Activated CD8-positive, alpha-beta memory T cell treated with anti-CD3 and anti-CD28 coated beads, Interleukin-2, amount 10 ng/mL, durations not matched to agents 7 days and 5 days (primary cell): ENCODE measurements at regions not wholly inside any gene's neighbourhood (a gene's known extent, or its start where the extent isn't known, plus 50 kb on each side); places are given as distances from the start of the nearest gene placed in this dataset.
"Not testable (repeated sequence)": the region's sequence is repeated elsewhere in the genome, so short reads cannot be mapped to it uniquely, and the experiment has no call there.

Experiments used
- ATAC-seq: fragments of 150-1000 bp; cut with Tn5 transposase; one replicate; pipeline ENCODE4 v1.10.0; 2021; ENCODE audit warnings: moderate library complexity
- CTCF ChIA-PET: fragments of 350-600 bp; sonication (Branson Sonifier 250); formaldehyde crosslinking; loops from one replicate; lab custom pipeline; 2021; ENCODE audit warnings: antibody characterized with exemption; lab: Charles Lee
- DNase-seq: peaks from one replicate; pipeline ENCODE4 v3.0.0-alpha.2; 2020
- H3K27ac Mint-ChIP-seq: one replicate; pipeline ENCODE4 v1.8.0; 2021; ENCODE audit warnings: mild to moderate bottlenecking, mixed read lengths
- H3K27me3 Mint-ChIP-seq: one replicate; pipeline ENCODE4 v1.8.0; 2021; ENCODE audit warnings: mixed read lengths
- H3K36me3 Mint-ChIP-seq: one replicate; pipeline ENCODE4 v1.8.0; 2021; ENCODE audit warnings: mild to moderate bottlenecking, mixed read lengths
- H3K4me1 Mint-ChIP-seq: one replicate; pipeline ENCODE4 v1.8.0; 2021; ENCODE audit warnings: mixed read lengths
- H3K4me3 Mint-ChIP-seq: one replicate; pipeline ENCODE4 v1.8.0; 2021; ENCODE audit warnings: mild to moderate bottlenecking, moderate library complexity, mixed read lengths
- H3K9me3 Mint-ChIP-seq: one replicate; pipeline ENCODE4 v1.8.0; 2022; ENCODE audit warnings: low read depth, mixed read lengths

GRCh38 chr3:191727338-191727737 lies 266.4 kb downstream of the PYDC2 start:
- CTCF ChIA-PET: no interaction called here
- Mint-ChIP-seq H3K27me3 (no peaks in the 10 kb centered on the region), H3K4me3 (no peak overlapping the region), H3K9me3 (no peaks in the 10 kb centered on the region), H3K36me3 (no peaks in the 10 kb centered on the region), H3K4me1 (no peaks in the 10 kb centered on the region), H3K27ac (no peak overlapping the region)
- ATAC-seq: no peak
- no peak for DNase-seq

- Mint-ChIP-seq H3K4me3 (no peak overlapping the region), H3K36me3 (no peaks in the 10 kb centered on the region), H3K9me3 (no peaks in the 10 kb centered on the region), H3K4me1 (no peaks in the 10 kb centered on the region), H3K27ac (no peak overlapping the region), H3K27me3 (no peaks in the 10 kb centered on the region)
- CTCF ChIA-PET: no interaction called here
- DNase-seq: no peak
- ATAC-seq: no peak
Measured at GRCh38 chr3:191728186-191728585, 267.2 kb downstream of the PYDC2 start.

- Mint-ChIP-seq H3K9me3 (peaks cover 13% of the 10 kb centered on the region), H3K36me3 (no peaks in the 10 kb centered on the region), H3K27me3 (no peaks in the 10 kb centered on the region), H3K4me3 (no peak overlapping the region), H3K4me1 (no peaks in the 10 kb centered on the region), H3K27ac (no peak overlapping the region)
- ATAC-seq (no peak), DNase-seq (no peak)
- CTCF ChIA-PET: no interaction called here
Measured at GRCh38 chr3:191737742-191738141, 276.8 kb downstream of the PYDC2 start.

- no peaks in the 10 kb centered on the region for H3K27me3 Mint-ChIP-seq
- H3K9me3 Mint-ChIP-seq: peaks cover 21% of the 10 kb centered on the region
- DNase-seq (no peak), ATAC-seq (no peak)
- no peaks in the 10 kb centered on the region for H3K4me1 Mint-ChIP-seq
- CTCF ChIA-PET: no interaction called here
- no peak overlapping the region for H3K27ac Mint-ChIP-seq
- no peak overlapping the region for H3K4me3 Mint-ChIP-seq
- H3K36me3 Mint-ChIP-seq: no peaks in the 10 kb centered on the region
Measured at GRCh38 chr3:191740712-191741111, 279.7 kb downstream of the PYDC2 start.

- peaks cover 19% of the 10 kb centered on the region for H3K9me3 Mint-ChIP-seq
- ATAC-seq, H3K4me3 Mint-ChIP-seq, DNase-seq, CTCF ChIA-PET, H3K36me3 Mint-ChIP-seq, H3K4me1 Mint-ChIP-seq, H3K27me3 Mint-ChIP-seq, H3K27ac Mint-ChIP-seq: not testable (repeated sequence)
Measured at GRCh38 chr3:191741847-191742350, 280.9 kb downstream of the PYDC2 start.

GRCh38 chr3:191743283-191743682 lies 282.3 kb downstream of the PYDC2 start:
- H3K4me3 Mint-ChIP-seq: no peak overlapping the region
- ATAC-seq: no peak
- no peaks in the 10 kb centered on the region for H3K4me1 Mint-ChIP-seq
- peaks cover 19% of the 10 kb centered on the region for H3K9me3 Mint-ChIP-seq
- H3K27ac Mint-ChIP-seq: no peak overlapping the region
- no peaks in the 10 kb centered on the region for H3K36me3 Mint-ChIP-seq
- no peaks in the 10 kb centered on the region for H3K27me3 Mint-ChIP-seq
- no peak for DNase-seq
- CTCF ChIA-PET: no interaction called here

GRCh38 chr3:191750618-191751017 lies 289.7 kb downstream of the PYDC2 start:
- H3K9me3 Mint-ChIP-seq: peaks cover 5% of the 10 kb centered on the region
- H3K36me3 Mint-ChIP-seq: no peaks in the 10 kb centered on the region
- H3K27ac Mint-ChIP-seq: no peak overlapping the region
- no peaks in the 10 kb centered on the region for H3K27me3 Mint-ChIP-seq
- H3K4me1 Mint-ChIP-seq: no peaks in the 10 kb centered on the region
- ATAC-seq (no peak), DNase-seq (no peak)
- CTCF ChIA-PET: no interaction called here
- H3K4me3 Mint-ChIP-seq: no peak overlapping the region

GRCh38 chr3:191753196-191753595 lies 292.2 kb downstream of the PYDC2 start:
- DNase-seq (no peak), ATAC-seq (no peak)
- CTCF ChIA-PET: no interaction called here
- Mint-ChIP-seq H3K27me3 (no peaks in the 10 kb centered on the region), H3K9me3 (peaks cover 7% of the 10 kb centered on the region), H3K4me1 (no peaks in the 10 kb centered on the region), H3K36me3 (no peaks in the 10 kb centered on the region), H3K27ac (no peak overlapping the region), H3K4me3 (no peak overlapping the region)

- H3K4me1 Mint-ChIP-seq: no peaks in the 10 kb centered on the region
- no peaks in the 10 kb centered on the region for H3K27me3 Mint-ChIP-seq
- DNase-seq (no peak), ATAC-seq (no peak)
- peaks cover 4% of the 10 kb centered on the region for H3K9me3 Mint-ChIP-seq
- no peak overlapping the region for H3K27ac Mint-ChIP-seq
- H3K4me3 Mint-ChIP-seq: no peak overlapping the region
- CTCF ChIA-PET: no interaction called here
- no peaks in the 10 kb centered on the region for H3K36me3 Mint-ChIP-seq
Measured at GRCh38 chr3:191761906-191762305, 300.9 kb downstream of the PYDC2 start.

GRCh38 chr3:191762323-191762960 lies 301.5 kb downstream of the PYDC2 start:
- no peaks in the 10 kb centered on the region for H3K4me1 Mint-ChIP-seq
- H3K9me3 Mint-ChIP-seq: peaks cover 6% of the 10 kb centered on the region
- no peak for ATAC-seq
- CTCF ChIA-PET: no interaction called here
- H3K27ac Mint-ChIP-seq: no peak overlapping the region
- no peaks in the 10 kb centered on the region for H3K36me3 Mint-ChIP-seq
- H3K4me3 Mint-ChIP-seq: no peak overlapping the region
- no peak for DNase-seq
- no peaks in the 10 kb centered on the region for H3K27me3 Mint-ChIP-seq

GRCh38 chr3:191768421-191768820 lies 307.5 kb downstream of the PYDC2 start:
- Mint-ChIP-seq H3K4me3 (no peak overlapping the region), H3K27me3 (no peaks in the 10 kb centered on the region), H3K9me3 (peaks cover 7% of the 10 kb centered on the region), H3K27ac (no peak overlapping the region), H3K4me1 (no peaks in the 10 kb centered on the region), H3K36me3 (no peaks in the 10 kb centered on the region)
- DNase-seq: no peak
- ATAC-seq: no peak
- CTCF ChIA-PET: no interaction called here

GRCh38 chr3:191770541-191770940 lies 309.6 kb downstream of the PYDC2 start:
- ATAC-seq: no peak

GRCh38 chr3:191774485-191774884 lies 313.5 kb downstream of the PYDC2 start:
- H3K36me3 Mint-ChIP-seq: no peaks in the 10 kb centered on the region
- H3K4me1 Mint-ChIP-seq: no peaks in the 10 kb centered on the region
- DNase-seq (no peak), ATAC-seq (no peak)
- CTCF ChIA-PET: no interaction called here
- peaks cover 10% of the 10 kb centered on the region for H3K9me3 Mint-ChIP-seq
- H3K27me3 Mint-ChIP-seq: no peaks in the 10 kb centered on the region
- no peak overlapping the region for H3K4me3 Mint-ChIP-seq
- H3K27ac Mint-ChIP-seq: no peak overlapping the region

More at GRCh38 chr3:191770541-191770940, 309.6 kb downstream of the PYDC2 start:
- Mint-ChIP-seq H3K9me3 (peaks cover 7% of the 10 kb centered on the region), H3K27ac (no peak overlapping the region), H3K4me3 (no peak overlapping the region), H3K4me1 (no peaks in the 10 kb centered on the region), H3K36me3 (no peaks in the 10 kb centered on the region), H3K27me3 (no peaks in the 10 kb centered on the region)
- DNase-seq: no peak
- CTCF ChIA-PET: no interaction called here

GRCh38 chr3:191775451-191776233 lies 314.7 kb downstream of the PYDC2 start:
- Mint-ChIP-seq H3K9me3 (peaks cover 10% of the 10 kb centered on the region), H3K4me1 (no peaks in the 10 kb centered on the region), H3K27ac (no peak overlapping the region), H3K36me3 (no peaks in the 10 kb centered on the region), H3K4me3 (no peak overlapping the region), H3K27me3 (no peaks in the 10 kb centered on the region)
- DNase-seq (no peak), ATAC-seq (no peak)
- CTCF ChIA-PET: no interaction called here
